Chondrocyte (in vitro differentiated cells): ENCODE measurements at regions not wholly inside any gene's neighbourhood (a gene's known extent, or its start where the extent isn't known, plus 50 kb on each side); places are given as distances from the start of the nearest gene placed in this dataset.
A peak's percentile ranks its signal among the peaks of the same experiment; 100 is the strongest.

Experiments
- DNase-seq: peaks from one replicate; pipeline ENCODE4 v3.0.0; 2021; ENCODE audit warnings: mixed read lengths, low spot score
- H3K27ac Mint-ChIP-seq: one replicate; pipeline ENCODE4 v1.8.0; 2021; ENCODE audit warnings: mild to moderate bottlenecking, moderate library complexity, mixed read lengths; ENCODE audit not compliant: unreplicated experiment
- H3K27me3 Mint-ChIP-seq: 2 replicates; pipeline ENCODE4 v1.8.0; 2021; ENCODE audit warnings: low read depth, mixed read lengths
- H3K36me3 Mint-ChIP-seq: 2 replicates; pipeline ENCODE4 v1.8.0; 2021; ENCODE audit warnings: low read depth, mixed read lengths
- H3K4me1 Mint-ChIP-seq: 2 replicates; pipeline ENCODE4 v1.8.0; 2021; ENCODE audit warnings: low read depth, mild to moderate bottlenecking, mixed read lengths
- H3K4me3 Mint-ChIP-seq: one replicate; pipeline ENCODE4 v1.8.0; 2021; ENCODE audit warnings: mild to moderate bottlenecking, moderate library complexity, mixed read lengths; ENCODE audit not compliant: unreplicated experiment
- H3K9me3 Mint-ChIP-seq: 2 replicates; pipeline ENCODE4 v1.8.0; 2021; ENCODE audit warnings: low read depth, mixed read lengths
- TF ChIP-seq, protein P1 (sequence below): fragments of 200-600 bp; sonication (generic); IDR thresholded peaks from 2 replicates; pipeline ENCODE4 v1.5.0; 2021; ENCODE audit warnings: antibody characterized with exemption, mild to moderate bottlenecking, moderate library complexity

DNA sequence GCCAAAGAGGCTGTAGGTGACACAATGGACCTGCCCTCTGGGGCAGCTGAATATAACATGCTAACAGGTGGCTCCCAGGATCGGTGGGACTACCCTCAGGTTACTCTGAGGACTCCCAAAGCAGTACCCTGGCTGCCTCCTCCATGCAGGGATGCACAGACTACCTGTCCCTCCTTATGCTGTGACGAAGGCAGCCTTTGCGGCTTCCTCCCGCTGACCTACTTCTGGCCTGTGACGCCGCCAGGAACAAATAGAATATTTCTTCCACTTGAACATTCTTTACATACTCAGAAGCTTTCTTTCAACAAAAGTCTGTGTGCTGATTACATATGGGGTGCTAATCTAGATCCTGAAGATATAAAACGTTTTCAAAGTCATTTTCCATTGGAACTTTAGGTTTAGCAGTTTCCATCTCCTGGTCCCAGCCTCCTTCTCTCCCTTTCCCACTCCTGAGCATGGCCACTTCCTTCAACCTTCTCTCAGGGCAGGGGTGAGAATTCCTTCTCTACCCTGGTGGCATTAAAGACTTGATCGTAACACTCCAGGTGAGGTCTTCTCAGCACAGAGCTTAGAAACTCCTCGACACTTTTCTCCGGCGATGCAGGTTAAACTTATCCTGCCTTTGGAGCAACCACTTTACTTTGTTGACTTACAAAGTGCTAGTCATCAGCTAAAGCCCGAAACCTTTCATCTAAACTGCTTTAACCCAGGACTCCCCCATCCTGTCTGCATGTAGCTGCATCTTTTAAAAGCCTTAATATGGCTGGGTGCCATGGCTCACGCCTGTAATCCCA is 58.9 kb upstream of the STK17B start:
- peaks cover 3% of the 10 kb centered on the region for H3K36me3 Mint-ChIP-seq
- no peaks in the 10 kb centered on the region for H3K9me3 Mint-ChIP-seq
- peaks cover 71% of the 10 kb centered on the region for H3K4me1 Mint-ChIP-seq
- no peak for DNase-seq
- TF ChIP-seq, protein P1, sequence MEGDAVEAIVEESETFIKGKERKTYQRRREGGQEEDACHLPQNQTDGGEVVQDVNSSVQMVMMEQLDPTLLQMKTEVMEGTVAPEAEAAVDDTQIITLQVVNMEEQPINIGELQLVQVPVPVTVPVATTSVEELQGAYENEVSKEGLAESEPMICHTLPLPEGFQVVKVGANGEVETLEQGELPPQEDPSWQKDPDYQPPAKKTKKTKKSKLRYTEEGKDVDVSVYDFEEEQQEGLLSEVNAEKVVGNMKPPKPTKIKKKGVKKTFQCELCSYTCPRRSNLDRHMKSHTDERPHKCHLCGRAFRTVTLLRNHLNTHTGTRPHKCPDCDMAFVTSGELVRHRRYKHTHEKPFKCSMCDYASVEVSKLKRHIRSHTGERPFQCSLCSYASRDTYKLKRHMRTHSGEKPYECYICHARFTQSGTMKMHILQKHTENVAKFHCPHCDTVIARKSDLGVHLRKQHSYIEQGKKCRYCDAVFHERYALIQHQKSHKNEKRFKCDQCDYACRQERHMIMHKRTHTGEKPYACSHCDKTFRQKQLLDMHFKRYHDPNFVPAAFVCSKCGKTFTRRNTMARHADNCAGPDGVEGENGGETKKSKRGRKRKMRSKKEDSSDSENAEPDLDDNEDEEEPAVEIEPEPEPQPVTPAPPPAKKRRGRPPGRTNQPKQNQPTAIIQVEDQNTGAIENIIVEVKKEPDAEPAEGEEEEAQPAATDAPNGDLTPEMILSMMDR: no peak
- H3K27ac Mint-ChIP-seq: no peak overlapping the region
- H3K4me3 Mint-ChIP-seq: no peak overlapping the region
- H3K27me3 Mint-ChIP-seq: no peaks in the 10 kb centered on the region

- DNase-seq: no peak
- Mint-ChIP-seq H3K4me1 (peaks cover 49% of the 10 kb centered on the region), H3K4me3 (no peak overlapping the region), H3K27me3 (no peaks in the 10 kb centered on the region), H3K27ac (peak overlapping the region; percentile 91), H3K9me3 (no peaks in the 10 kb centered on the region), H3K36me3 (peaks cover 5% of the 10 kb centered on the region)
- TF ChIP-seq, protein P1: no peak
Observed at GRCh38 chr2:196233021-196233804, 61.8 kb upstream of the STK17B start.

GRCh38 chr2:196233805-196234475 is 62.6 kb upstream of the STK17B start:
- H3K4me3 Mint-ChIP-seq: no peak overlapping the region
- peaks cover 44% of the 10 kb centered on the region for H3K4me1 Mint-ChIP-seq
- no peak for DNase-seq
- peak overlapping the region; percentile 91 for H3K27ac Mint-ChIP-seq
- TF ChIP-seq, protein P1: no peak
- H3K36me3 Mint-ChIP-seq: peaks cover 9% of the 10 kb centered on the region
- no peaks in the 10 kb centered on the region for H3K27me3 Mint-ChIP-seq
- no peaks in the 10 kb centered on the region for H3K9me3 Mint-ChIP-seq

DNA sequence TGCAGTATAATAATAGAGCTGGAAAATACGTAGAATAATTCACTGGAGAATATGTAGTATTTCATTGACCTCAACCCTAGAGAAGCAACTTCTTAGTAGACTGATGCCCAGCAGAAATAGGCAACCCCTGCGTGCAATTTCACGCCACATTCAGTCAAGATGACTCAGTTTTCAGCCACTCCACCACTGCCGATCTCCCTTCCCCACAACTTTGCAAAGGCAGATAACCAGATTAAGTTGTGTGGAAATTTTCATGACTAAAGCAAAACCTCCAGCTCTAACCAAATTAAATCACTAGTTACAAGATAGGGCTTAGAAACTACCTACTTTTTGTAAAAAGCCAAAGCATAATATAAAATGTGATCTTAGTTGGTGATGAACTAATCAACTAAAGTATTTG is 63.3 kb upstream of the STK17B start:
- no peaks in the 10 kb centered on the region for H3K9me3 Mint-ChIP-seq
- DNase-seq: no peak
- no peaks in the 10 kb centered on the region for H3K27me3 Mint-ChIP-seq
- peak overlapping the region; percentile 68 for H3K27ac Mint-ChIP-seq
- TF ChIP-seq, protein P1: no peak
- H3K4me3 Mint-ChIP-seq: no peak overlapping the region
- H3K36me3 Mint-ChIP-seq: peaks cover 9% of the 10 kb centered on the region
- H3K4me1 Mint-ChIP-seq: peaks cover 46% of the 10 kb centered on the region

DNA sequence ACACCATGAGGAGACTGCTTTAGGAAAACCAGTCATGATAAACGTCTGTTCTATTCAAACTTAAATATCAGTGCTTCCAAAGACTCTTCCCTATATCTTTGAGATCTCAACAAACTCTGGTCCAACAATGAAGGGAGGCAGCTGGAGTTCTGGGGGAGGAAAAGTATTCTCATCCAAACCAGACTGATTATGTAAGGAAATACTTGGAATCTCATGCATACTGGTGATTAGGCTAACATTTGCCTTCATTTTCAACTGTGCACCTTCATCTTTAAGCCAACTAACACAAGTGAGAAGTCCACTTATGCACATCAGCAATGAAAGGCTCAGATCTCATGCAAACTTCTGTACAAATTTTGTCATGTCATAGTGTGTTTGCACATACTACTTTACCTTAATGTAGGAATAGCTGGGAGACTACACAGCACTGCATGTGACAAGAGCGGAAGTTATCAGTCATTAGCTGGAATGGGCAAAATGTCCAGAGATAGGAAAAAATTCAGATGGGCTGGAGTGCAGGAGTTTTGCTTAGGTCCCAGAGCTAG is 67.5 kb upstream of the STK17B start:
- TF ChIP-seq, protein P1: no peak
- Mint-ChIP-seq H3K9me3 (no peaks in the 10 kb centered on the region), H3K27me3 (no peaks in the 10 kb centered on the region), H3K27ac (no peak overlapping the region), H3K4me3 (no peak overlapping the region), H3K36me3 (peaks cover 15% of the 10 kb centered on the region), H3K4me1 (peaks cover 35% of the 10 kb centered on the region)
- DNase-seq: no peak
